ENCODE measurements at regions not wholly inside any gene's neighbourhood (a gene's known extent, or its start where the extent isn't known, plus 50 kb on each side); places are given as distances from the start of the nearest gene placed in this dataset.

DNA sequence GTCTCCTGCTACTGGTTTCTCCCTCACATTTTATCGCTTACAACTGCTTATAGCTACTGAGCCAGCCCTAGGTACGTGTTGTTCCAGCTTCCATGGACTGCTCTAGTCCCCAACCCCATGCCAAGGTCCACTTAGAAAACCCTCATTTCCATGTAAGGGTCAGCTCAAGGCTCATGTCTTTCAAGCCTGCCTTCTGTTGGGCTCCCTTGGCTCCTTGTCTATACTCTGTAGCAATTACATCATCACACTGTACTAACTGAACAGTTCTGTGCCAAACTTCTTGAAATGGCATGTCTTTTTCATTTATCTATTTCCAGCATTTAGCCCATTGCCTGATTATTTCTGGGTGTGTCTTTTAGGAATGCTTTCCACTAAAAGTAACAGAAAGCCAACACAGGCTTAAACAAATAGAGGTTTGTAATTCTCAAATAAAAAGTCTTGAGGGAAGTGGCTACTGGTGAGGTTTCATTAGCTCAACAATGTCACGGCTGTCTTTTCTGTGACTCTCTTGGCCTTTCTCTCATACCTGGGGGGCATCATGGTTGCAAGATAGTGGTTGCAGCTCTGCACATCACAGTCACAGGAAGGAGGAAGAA lies 317.6 kb downstream of the TPBG start:
- Histone ChIP-seq H3K36me3 (ENCODE audit: control insufficient read depth, low read depth, low read length) (no peaks in the 10 kb centered on the region), H3K4me3 (ENCODE audit: low read length) (no peak overlapping the region), H3K27ac (ENCODE audit: low read length) (no peak overlapping the region), H3K4me1 (ENCODE audit: control insufficient read depth, low read depth, low read length) (no peaks in the 10 kb centered on the region), H3K9ac (ENCODE audit: low read length) (no peak overlapping the region), H3K27me3 (ENCODE audit: control insufficient read depth, insufficient read depth, low read length) (no peaks in the 10 kb centered on the region), H3K9me3 (ENCODE audit: control insufficient read depth, low read depth, low read length) (no peaks in the 10 kb centered on the region)

DNA sequence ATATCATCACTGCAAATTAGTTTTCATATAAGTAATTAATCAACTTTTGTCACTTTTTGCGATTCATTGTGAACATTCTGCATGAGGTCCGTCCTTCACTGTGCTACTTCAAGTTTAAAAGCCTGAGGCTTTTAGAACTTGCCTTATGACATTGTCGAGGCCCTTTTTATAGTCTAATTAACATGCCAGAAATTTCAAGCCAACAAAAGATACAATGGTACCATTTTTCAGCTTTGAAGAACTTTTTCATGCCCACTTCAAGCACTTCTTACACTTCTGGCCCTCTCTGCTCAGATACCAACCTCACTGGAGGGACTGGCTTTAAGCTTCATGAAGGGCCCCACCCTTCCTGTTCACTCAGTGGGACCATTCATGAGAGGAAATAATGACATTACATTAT lies 323.1 kb downstream of the TPBG start:
- Histone ChIP-seq H3K9ac (ENCODE audit: low read length) (no peak overlapping the region), H3K4me1 (ENCODE audit: control insufficient read depth, low read depth, low read length) (peaks cover 5% of the 10 kb centered on the region), H3K27ac (ENCODE audit: low read length) (no peak overlapping the region), H3K27me3 (ENCODE audit: control insufficient read depth, insufficient read depth, low read length) (no peaks in the 10 kb centered on the region), H3K36me3 (ENCODE audit: control insufficient read depth, low read depth, low read length) (no peaks in the 10 kb centered on the region), H3K9me3 (ENCODE audit: control insufficient read depth, low read depth, low read length) (no peaks in the 10 kb centered on the region), H3K4me3 (ENCODE audit: low read length) (no peak overlapping the region)

DNA sequence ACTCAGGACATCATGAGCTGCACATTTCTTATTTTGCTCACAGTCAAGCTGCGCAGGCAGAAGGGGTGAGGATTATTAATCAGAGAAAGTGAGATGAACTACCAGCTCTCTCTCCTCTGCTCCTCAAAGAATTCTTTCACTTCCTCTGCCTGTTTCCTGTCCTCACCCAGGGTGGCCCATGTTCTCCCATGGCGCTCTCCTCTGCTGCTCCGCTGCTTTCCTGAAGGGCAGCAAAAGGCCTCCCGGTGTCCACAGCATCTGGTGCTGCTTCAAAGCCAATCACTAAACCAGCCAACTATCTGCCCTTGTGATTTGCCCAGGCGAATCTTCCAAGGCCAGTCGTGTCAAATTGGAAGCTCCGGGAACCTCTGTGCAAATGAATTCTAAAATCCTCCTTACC lies 324.2 kb downstream of the TPBG start:
- H3K9ac ChIP-seq (ENCODE audit: low read length): no peak overlapping the region
- H3K36me3 ChIP-seq (ENCODE audit: control insufficient read depth, low read depth, low read length): no peaks in the 10 kb centered on the region
- no peak overlapping the region for H3K27ac ChIP-seq (ENCODE audit: low read length)
- peaks cover 5% of the 10 kb centered on the region for H3K4me1 ChIP-seq (ENCODE audit: control insufficient read depth, low read depth, low read length)
- no peaks in the 10 kb centered on the region for H3K27me3 ChIP-seq (ENCODE audit: control insufficient read depth, insufficient read depth, low read length)
- H3K4me3 ChIP-seq (ENCODE audit: low read length): no peak overlapping the region
- H3K9me3 ChIP-seq (ENCODE audit: control insufficient read depth, low read depth, low read length): no peaks in the 10 kb centered on the region

- H3K27me3 ChIP-seq (ENCODE audit: control insufficient read depth, insufficient read depth, low read length): no peaks in the 10 kb centered on the region
- H3K4me3 ChIP-seq (ENCODE audit: low read length): no peak overlapping the region
- H3K9me3 ChIP-seq (ENCODE audit: control insufficient read depth, low read depth, low read length): no peaks in the 10 kb centered on the region
- H3K9ac ChIP-seq (ENCODE audit: low read length): no peak overlapping the region
- no peaks in the 10 kb centered on the region for H3K36me3 ChIP-seq (ENCODE audit: control insufficient read depth, low read depth, low read length)
- H3K4me1 ChIP-seq (ENCODE audit: control insufficient read depth, low read depth, low read length): peaks cover 5% of the 10 kb centered on the region
- no peak overlapping the region for H3K27ac ChIP-seq (ENCODE audit: low read length)
Observed at GRCh38 chr6:82690283-82690682, 326.7 kb downstream of the TPBG start.

GRCh38 chr6:82691997-82692396 lies 328.4 kb downstream of the TPBG start:
- no peaks in the 10 kb centered on the region for H3K36me3 ChIP-seq (ENCODE audit: control insufficient read depth, low read depth, low read length)
- no peak overlapping the region for H3K27ac ChIP-seq (ENCODE audit: low read length)
- H3K9me3 ChIP-seq (ENCODE audit: control insufficient read depth, low read depth, low read length): no peaks in the 10 kb centered on the region
- no peak overlapping the region for H3K4me3 ChIP-seq (ENCODE audit: low read length)
- H3K4me1 ChIP-seq (ENCODE audit: control insufficient read depth, low read depth, low read length): peaks cover 5% of the 10 kb centered on the region
- no peaks in the 10 kb centered on the region for H3K27me3 ChIP-seq (ENCODE audit: control insufficient read depth, insufficient read depth, low read length)
- H3K9ac ChIP-seq (ENCODE audit: low read length): no peak overlapping the region

GRCh38 chr6:82693094-82693493 lies 329.5 kb downstream of the TPBG start:
- Histone ChIP-seq H3K27me3 (ENCODE audit: control insufficient read depth, insufficient read depth, low read length) (no peaks in the 10 kb centered on the region), H3K4me3 (ENCODE audit: low read length) (no peak overlapping the region), H3K36me3 (ENCODE audit: control insufficient read depth, low read depth, low read length) (no peaks in the 10 kb centered on the region), H3K4me1 (ENCODE audit: control insufficient read depth, low read depth, low read length) (peaks cover under 1% of the 10 kb centered on the region), H3K27ac (ENCODE audit: low read length) (no peak overlapping the region), H3K9me3 (ENCODE audit: control insufficient read depth, low read depth, low read length) (no peaks in the 10 kb centered on the region), H3K9ac (ENCODE audit: low read length) (no peak overlapping the region)

DNA sequence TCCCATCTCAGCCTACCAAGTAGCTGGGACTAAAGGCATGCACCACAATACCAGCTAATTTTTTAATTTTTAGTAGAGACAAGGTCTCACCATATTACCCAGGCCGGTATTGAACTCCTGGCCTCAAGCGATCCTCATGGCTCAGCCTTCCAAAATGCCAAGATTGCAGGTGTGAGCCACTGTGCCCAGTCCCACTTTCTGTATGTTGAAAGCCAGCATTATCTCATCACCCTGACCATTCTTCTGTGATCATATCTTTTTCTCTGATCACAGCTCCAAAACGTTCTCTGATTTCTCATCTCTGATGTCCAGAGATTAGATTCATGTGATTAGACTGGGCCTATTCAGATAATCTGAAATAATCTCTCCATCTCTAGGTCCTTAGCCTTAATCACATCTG lies 337.7 kb downstream of the TPBG start:
- Histone ChIP-seq H3K4me1 (ENCODE audit: control insufficient read depth, low read depth, low read length) (no peaks in the 10 kb centered on the region), H3K36me3 (ENCODE audit: control insufficient read depth, low read depth, low read length) (no peaks in the 10 kb centered on the region), H3K4me3 (ENCODE audit: low read length) (no peak overlapping the region), H3K27me3 (ENCODE audit: control insufficient read depth, insufficient read depth, low read length) (no peaks in the 10 kb centered on the region), H3K27ac (ENCODE audit: low read length) (no peak overlapping the region), H3K9ac (ENCODE audit: low read length) (no peak overlapping the region), H3K9me3 (ENCODE audit: control insufficient read depth, low read depth, low read length) (peaks cover 4% of the 10 kb centered on the region)

- H3K27me3 ChIP-seq (ENCODE audit: control insufficient read depth, insufficient read depth, low read length): no peaks in the 10 kb centered on the region
- H3K4me3 ChIP-seq (ENCODE audit: low read length): no peak overlapping the region
- no peaks in the 10 kb centered on the region for H3K4me1 ChIP-seq (ENCODE audit: control insufficient read depth, low read depth, low read length)
- peaks cover 4% of the 10 kb centered on the region for H3K9me3 ChIP-seq (ENCODE audit: control insufficient read depth, low read depth, low read length)
- H3K27ac ChIP-seq (ENCODE audit: low read length): no peak overlapping the region
- no peak overlapping the region for H3K9ac ChIP-seq (ENCODE audit: low read length)
- H3K36me3 ChIP-seq (ENCODE audit: control insufficient read depth, low read depth, low read length): no peaks in the 10 kb centered on the region
Observed at GRCh38 chr6:82702574-82702973, 339.0 kb downstream of the TPBG start.

- H3K9me3 ChIP-seq (ENCODE audit: control insufficient read depth, low read depth, low read length): peaks cover 4% of the 10 kb centered on the region
- no peak overlapping the region for H3K27ac ChIP-seq (ENCODE audit: low read length)
- no peaks in the 10 kb centered on the region for H3K36me3 ChIP-seq (ENCODE audit: control insufficient read depth, low read depth, low read length)
- H3K27me3 ChIP-seq (ENCODE audit: control insufficient read depth, insufficient read depth, low read length): no peaks in the 10 kb centered on the region
- H3K4me1 ChIP-seq (ENCODE audit: control insufficient read depth, low read depth, low read length): no peaks in the 10 kb centered on the region
- no peak overlapping the region for H3K9ac ChIP-seq (ENCODE audit: low read length)
- no peak overlapping the region for H3K4me3 ChIP-seq (ENCODE audit: low read length)
Observed at GRCh38 chr6:82703230-82703629, 339.6 kb downstream of the TPBG start.

GRCh38 chr6:82704045-82704444 lies 340.4 kb downstream of the TPBG start:
- no peak overlapping the region for H3K4me3 ChIP-seq (ENCODE audit: low read length)
- peaks cover 4% of the 10 kb centered on the region for H3K9me3 ChIP-seq (ENCODE audit: control insufficient read depth, low read depth, low read length)
- H3K27ac ChIP-seq (ENCODE audit: low read length): no peak overlapping the region
- H3K27me3 ChIP-seq (ENCODE audit: control insufficient read depth, insufficient read depth, low read length): no peaks in the 10 kb centered on the region
- H3K9ac ChIP-seq (ENCODE audit: low read length): no peak overlapping the region
- H3K36me3 ChIP-seq (ENCODE audit: control insufficient read depth, low read depth, low read length): no peaks in the 10 kb centered on the region
- H3K4me1 ChIP-seq (ENCODE audit: control insufficient read depth, low read depth, low read length): no peaks in the 10 kb centered on the region

DNA sequence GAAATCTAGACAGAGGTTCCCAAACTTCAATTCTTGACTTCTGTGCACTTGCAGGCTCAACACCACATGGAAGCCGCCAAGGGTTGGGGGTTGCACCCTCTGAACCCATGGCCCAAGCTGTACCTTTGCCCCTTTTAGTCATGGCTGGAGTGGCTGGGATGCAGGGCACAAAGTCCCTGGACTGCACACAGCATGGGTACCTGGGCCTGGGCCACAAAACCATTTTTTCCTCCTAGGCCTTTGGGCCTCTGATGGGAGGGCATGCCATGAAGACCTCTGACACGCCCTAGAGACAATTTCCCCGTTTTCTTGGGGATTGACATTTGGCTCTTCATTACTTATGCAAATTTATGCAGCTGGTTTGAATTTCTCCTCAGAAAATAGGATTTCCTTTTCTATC lies 342.0 kb downstream of the TPBG start:
- Histone ChIP-seq H3K27me3 (ENCODE audit: control insufficient read depth, insufficient read depth, low read length) (no peaks in the 10 kb centered on the region), H3K9me3 (ENCODE audit: control insufficient read depth, low read depth, low read length) (peaks cover 4% of the 10 kb centered on the region), H3K27ac (ENCODE audit: low read length) (no peak overlapping the region), H3K36me3 (ENCODE audit: control insufficient read depth, low read depth, low read length) (no peaks in the 10 kb centered on the region), H3K4me1 (ENCODE audit: control insufficient read depth, low read depth, low read length) (no peaks in the 10 kb centered on the region), H3K9ac (ENCODE audit: low read length) (no peak overlapping the region), H3K4me3 (ENCODE audit: low read length) (no peak overlapping the region)

- no peak overlapping the region for H3K9ac ChIP-seq (ENCODE audit: low read length)
- H3K4me3 ChIP-seq (ENCODE audit: low read length): no peak overlapping the region
- H3K27me3 ChIP-seq (ENCODE audit: control insufficient read depth, insufficient read depth, low read length): no peaks in the 10 kb centered on the region
- no peaks in the 10 kb centered on the region for H3K36me3 ChIP-seq (ENCODE audit: control insufficient read depth, low read depth, low read length)
- no peaks in the 10 kb centered on the region for H3K4me1 ChIP-seq (ENCODE audit: control insufficient read depth, low read depth, low read length)
- no peak overlapping the region for H3K27ac ChIP-seq (ENCODE audit: low read length)
- H3K9me3 ChIP-seq (ENCODE audit: control insufficient read depth, low read depth, low read length): peaks cover 6% of the 10 kb centered on the region
Observed at GRCh38 chr6:82711105-82711827, 347.6 kb downstream of the TPBG start.
